ENCODE measurements at regions not wholly inside any gene's neighbourhood (a gene's known extent, or its start where the extent isn't known, plus 50 kb on each side); places are given as distances from the start of the nearest gene placed in this dataset.
A peak's percentile ranks its signal among the peaks of the same experiment; 100 is the strongest.

DNA sequence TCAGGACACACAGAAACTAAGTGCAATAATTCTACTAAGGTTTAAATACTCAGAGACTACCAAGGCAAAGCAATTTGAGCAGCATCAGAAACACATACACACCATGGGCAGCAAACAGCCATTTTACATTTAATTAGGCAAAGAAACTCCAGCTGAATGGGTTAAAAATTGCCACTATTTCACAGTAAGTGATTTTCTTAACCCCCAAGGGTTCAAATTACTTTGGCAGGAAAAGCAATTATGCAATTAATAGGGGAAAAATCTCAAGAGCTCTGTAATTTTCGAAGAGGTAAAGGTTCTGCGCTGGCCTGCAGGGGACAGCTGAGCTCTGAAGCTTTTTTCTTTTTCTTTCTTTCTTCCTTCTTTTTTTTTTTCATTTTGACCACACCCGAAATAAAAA lies 206.2 kb upstream of the RRP15 start:
- TF ChIP-seq, protein P1, sequence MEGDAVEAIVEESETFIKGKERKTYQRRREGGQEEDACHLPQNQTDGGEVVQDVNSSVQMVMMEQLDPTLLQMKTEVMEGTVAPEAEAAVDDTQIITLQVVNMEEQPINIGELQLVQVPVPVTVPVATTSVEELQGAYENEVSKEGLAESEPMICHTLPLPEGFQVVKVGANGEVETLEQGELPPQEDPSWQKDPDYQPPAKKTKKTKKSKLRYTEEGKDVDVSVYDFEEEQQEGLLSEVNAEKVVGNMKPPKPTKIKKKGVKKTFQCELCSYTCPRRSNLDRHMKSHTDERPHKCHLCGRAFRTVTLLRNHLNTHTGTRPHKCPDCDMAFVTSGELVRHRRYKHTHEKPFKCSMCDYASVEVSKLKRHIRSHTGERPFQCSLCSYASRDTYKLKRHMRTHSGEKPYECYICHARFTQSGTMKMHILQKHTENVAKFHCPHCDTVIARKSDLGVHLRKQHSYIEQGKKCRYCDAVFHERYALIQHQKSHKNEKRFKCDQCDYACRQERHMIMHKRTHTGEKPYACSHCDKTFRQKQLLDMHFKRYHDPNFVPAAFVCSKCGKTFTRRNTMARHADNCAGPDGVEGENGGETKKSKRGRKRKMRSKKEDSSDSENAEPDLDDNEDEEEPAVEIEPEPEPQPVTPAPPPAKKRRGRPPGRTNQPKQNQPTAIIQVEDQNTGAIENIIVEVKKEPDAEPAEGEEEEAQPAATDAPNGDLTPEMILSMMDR (IDR thresholded peaks at IDR 0.05; ENCODE audit: low read length): 0 out of 2 replicates have a peak, but pooled peaks have one; percentile 14
- no peak for TF ChIP-seq EZH2phosphoT487 (IDR thresholded peaks at IDR 0.05; ENCODE audit: low read length)

Data from MM.1S (cell line).